BE2C (cell line): ENCODE measurements at regions not wholly inside any gene's neighbourhood (a gene's known extent, or its start where the extent isn't known, plus 50 kb on each side); places are given as distances from the start of the nearest gene placed in this dataset.
"Not testable (repeated sequence)": the region's sequence is repeated elsewhere in the genome, so short reads cannot be mapped to it uniquely, and the experiment has no call there.

Source experiments
- DNase-seq: peaks from one replicate; pipeline ENCODE4 v3.0.0-alpha.2; 2020
- H3K27me3 ChIP-seq: fragments of 250-450 bp; sonication (Bioruptor Pico); 2 replicates; pipeline ENCODE4 v1.5.1; 2020; ENCODE audit warnings: mild to moderate bottlenecking
- H3K36me3 ChIP-seq: fragments of 250-450 bp; sonication (Bioruptor Pico); 2 replicates; pipeline ENCODE4 v1.5.1; 2020; ENCODE audit warnings: mild to moderate bottlenecking
- H3K4me1 ChIP-seq: fragments of 250-450 bp; sonication (Bioruptor Pico); 2 replicates; pipeline ENCODE4 v1.5.1; 2020
- H3K4me3 ChIP-seq: 2 replicates; pipeline ENCODE4 v1.5.1; 2011; ENCODE audit warnings: low read depth, low read length
- H3K9me3 ChIP-seq: fragments of 250-450 bp; sonication (Bioruptor Pico); 2 replicates; pipeline ENCODE4 v1.5.1; 2020
- CTCF ChIP-seq: IDR thresholded peaks from 2 replicates; pipeline ENCODE4 v1.5.1; 2012; ENCODE audit warnings: mild to moderate bottlenecking, low read depth, low read length

GRCh38 chr5:147140558-147140957 lies 94.3 kb upstream of the STK32A start:
- TF ChIP-seq CTCF, result no peak
- H3K9me3 ChIP-seq, result no peaks in the 10 kb centered on the region
- no peak for DNase-seq
- no peak overlapping the region for H3K4me3 ChIP-seq
- no peaks in the 10 kb centered on the region for H3K27me3 ChIP-seq
- peaks cover 8% of the 10 kb centered on the region for H3K4me1 ChIP-seq
- no peaks in the 10 kb centered on the region for H3K36me3 ChIP-seq

GRCh38 chr5:147141580-147141979 lies 93.2 kb upstream of the STK32A start:
- H3K9me3 ChIP-seq, H3K4me3 ChIP-seq, H3K36me3 ChIP-seq, H3K4me1 ChIP-seq, H3K27me3 ChIP-seq, DNase-seq: not testable (repeated sequence)

- Histone ChIP-seq H3K36me3 (no peaks in the 10 kb centered on the region), H3K9me3 (no peaks in the 10 kb centered on the region), H3K4me3 (no peak overlapping the region), H3K27me3 (no peaks in the 10 kb centered on the region), H3K4me1 (peaks cover 9% of the 10 kb centered on the region)
- TF ChIP-seq CTCF, result no peak
- no peak for DNase-seq
Measured at GRCh38 chr5:147143215-147143614, 91.6 kb upstream of the STK32A start.

- no peak for DNase-seq
- no peak for TF ChIP-seq CTCF
- Histone ChIP-seq H3K4me3 (no peak overlapping the region), H3K9me3 (no peaks in the 10 kb centered on the region), H3K27me3 (no peaks in the 10 kb centered on the region), H3K36me3 (no peaks in the 10 kb centered on the region), H3K4me1 (peaks cover 24% of the 10 kb centered on the region)
Measured at GRCh38 chr5:147145328-147145727, 89.5 kb upstream of the STK32A start.

- peak; percentile 77 for DNase-seq
- no peaks in the 10 kb centered on the region for H3K9me3 ChIP-seq
- no peaks in the 10 kb centered on the region for H3K36me3 ChIP-seq
- TF ChIP-seq CTCF, result no peak
- no peaks in the 10 kb centered on the region for H3K27me3 ChIP-seq
- H3K4me3 ChIP-seq, result no peak overlapping the region
- peaks cover 18% of the 10 kb centered on the region for H3K4me1 ChIP-seq
Measured at GRCh38 chr5:147148715-147149114, 86.1 kb upstream of the STK32A start.

GRCh38 chr5:147152086-147152485 lies 82.7 kb upstream of the STK32A start:
- no peak for DNase-seq
- H3K4me1 ChIP-seq, result peaks cover 18% of the 10 kb centered on the region
- no peaks in the 10 kb centered on the region for H3K9me3 ChIP-seq
- no peaks in the 10 kb centered on the region for H3K27me3 ChIP-seq
- no peaks in the 10 kb centered on the region for H3K36me3 ChIP-seq
- no peak overlapping the region for H3K4me3 ChIP-seq
- no peak for TF ChIP-seq CTCF

- H3K4me3 ChIP-seq, result no peak overlapping the region
- TF ChIP-seq CTCF, result no peak
- no peaks in the 10 kb centered on the region for H3K27me3 ChIP-seq
- no peaks in the 10 kb centered on the region for H3K36me3 ChIP-seq
- peaks cover 4% of the 10 kb centered on the region for H3K4me1 ChIP-seq
- no peaks in the 10 kb centered on the region for H3K9me3 ChIP-seq
- no peak for DNase-seq
Measured at GRCh38 chr5:147154809-147155208, 80.0 kb upstream of the STK32A start.
